NCI-H748 treated with DMSO at 0.1 percent for 48 hours (cell line): ENCODE measurements at regions not wholly inside any gene's neighbourhood (a gene's known extent, or its start where the extent isn't known, plus 50 kb on each side); places are given as distances from the start of the nearest gene placed in this dataset.
"Not testable (repeated sequence)": the region's sequence is repeated elsewhere in the genome, so short reads cannot be mapped to it uniquely, and the experiment has no call there.

Source experiments
- DNase-seq: peaks from one replicate; lab custom pipeline; 2025; lab: John Stamatoyannopoulos, UW

DNA sequence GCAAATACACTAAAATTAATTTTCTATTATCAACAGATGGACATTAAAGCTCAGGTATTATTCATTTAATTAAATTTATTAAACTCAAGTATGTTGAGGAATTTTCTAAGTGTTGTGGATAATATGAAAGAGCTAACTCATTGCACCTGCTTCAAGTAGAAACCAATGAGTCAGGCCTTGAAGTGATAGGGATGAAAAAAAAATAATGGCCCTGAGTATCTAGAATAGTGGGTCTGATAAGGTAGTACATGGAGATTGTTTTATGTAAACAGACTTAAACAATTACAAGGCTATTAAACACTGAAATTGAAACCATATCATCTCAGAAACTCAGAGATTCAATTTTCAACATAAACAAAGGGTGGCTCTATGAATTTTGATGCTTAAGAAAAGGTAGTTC, 857.1 kb upstream of the GBE1 start:
- no peak for DNase-seq

DNA sequence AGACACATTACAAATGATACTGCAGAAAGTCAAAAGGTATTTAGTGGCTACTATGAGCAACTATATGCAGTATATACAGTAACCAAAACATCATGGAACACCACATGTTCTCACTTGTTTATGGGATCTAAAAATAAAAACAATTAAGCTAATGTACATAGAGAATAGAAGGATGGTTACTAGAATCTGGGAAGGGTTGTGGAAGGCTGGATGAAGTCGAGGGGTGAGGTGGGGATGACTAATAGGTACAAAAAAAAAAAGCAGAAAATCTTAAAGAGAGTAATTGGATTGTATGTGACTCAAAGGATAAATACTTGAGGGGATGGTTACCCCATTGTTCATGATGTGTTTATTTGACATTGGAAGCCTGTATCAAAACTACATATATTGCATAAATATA, 848.8 kb upstream of the GBE1 start:
- no peak for DNase-seq

DNA sequence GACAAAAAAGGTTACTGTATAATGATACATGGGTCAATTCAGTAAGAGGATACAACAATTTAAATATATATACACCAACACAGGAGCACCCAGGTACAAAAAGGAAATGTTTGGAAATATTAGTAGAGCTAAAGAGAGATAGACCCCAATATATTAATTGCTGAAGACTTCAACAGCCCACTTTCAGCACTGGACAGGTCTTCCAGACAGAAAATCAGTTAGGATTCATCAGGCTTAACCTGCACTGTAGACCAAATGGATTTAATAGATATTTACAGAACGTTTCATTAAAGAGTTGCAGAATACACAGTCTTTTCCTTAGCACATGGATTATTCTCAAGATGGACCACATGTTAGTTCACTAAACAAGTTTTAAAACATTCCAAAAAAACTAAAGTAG, 845.9 kb upstream of the GBE1 start:
- DNase-seq: no peak

DNA sequence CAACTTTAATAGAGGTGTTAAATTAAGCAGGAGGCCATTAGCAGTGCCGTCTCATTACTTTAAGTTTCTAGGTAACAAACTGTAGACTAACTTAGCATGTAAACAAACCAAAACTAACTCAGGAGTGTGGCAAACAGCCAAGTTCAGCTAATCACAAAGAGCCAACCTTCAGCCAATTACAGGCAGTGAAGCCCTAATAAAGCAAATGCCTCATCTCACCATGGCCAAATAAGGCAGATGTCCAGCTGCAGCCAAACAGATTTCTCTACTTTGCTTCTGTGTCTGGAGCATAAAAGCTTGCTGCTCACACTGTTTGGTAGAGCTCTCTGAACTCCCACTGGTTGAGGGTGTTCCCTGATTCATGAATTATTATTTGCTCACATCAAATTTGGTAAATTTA, 835.4 kb upstream of the GBE1 start:
- no peak for DNase-seq

DNA sequence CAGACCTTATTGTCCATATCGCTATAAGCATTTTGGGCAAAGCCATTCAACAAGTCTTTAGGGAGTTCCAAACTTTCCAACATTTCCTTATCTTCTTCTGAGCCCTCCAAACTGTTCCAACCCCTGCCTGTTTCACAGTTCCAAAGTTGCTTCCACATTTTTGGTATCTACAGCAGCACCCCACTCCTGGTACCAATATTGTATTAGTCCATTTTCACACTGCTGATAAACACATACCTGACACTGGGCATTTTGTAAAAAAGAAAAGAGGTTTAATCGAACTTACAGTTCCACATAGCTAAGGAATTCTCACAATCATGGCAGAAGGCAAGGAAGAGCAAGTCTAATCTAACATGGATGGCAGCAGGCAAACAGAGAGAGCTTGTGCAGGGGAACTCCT, 834.1 kb upstream of the GBE1 start:
- no peak for DNase-seq

DNA sequence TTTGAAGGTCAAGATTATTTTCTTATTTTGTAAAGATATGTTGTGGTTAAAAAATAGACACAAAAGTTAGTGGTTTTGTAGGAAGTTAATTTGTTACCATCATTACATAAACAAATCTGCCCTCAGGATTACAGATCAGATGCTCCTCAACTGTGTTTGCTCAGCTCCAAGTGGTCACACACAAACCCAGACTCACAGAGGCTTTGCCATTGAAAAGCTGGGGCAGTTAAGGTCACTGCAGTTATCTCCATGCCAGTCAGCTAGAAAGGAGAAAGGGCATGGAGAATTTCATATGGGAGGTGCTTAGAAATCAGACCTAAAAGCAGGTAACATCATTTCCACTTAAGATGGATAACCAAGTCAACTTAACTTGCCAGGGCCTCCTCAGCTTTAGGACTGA, 825.7 kb upstream of the GBE1 start:
- no peak for DNase-seq

DNA sequence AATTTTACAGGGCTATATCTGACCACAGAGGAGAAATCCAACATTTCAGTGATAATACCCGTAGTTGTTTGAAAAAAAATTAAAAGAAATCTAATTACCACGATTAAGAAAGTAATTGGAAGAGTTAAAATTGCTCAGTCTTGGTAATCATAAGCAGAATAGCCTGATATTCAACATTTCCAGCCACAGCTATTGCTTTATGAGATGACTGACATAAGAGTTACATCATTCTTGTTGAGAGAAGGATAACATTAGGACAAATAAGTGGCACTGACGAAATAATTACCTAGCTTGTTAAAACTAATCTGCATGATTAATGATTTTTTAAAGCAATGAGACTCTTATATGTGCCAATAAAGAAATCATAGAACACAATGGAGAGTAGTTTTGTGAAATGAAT, 825.0 kb upstream of the GBE1 start:
- no peak for DNase-seq

DNA sequence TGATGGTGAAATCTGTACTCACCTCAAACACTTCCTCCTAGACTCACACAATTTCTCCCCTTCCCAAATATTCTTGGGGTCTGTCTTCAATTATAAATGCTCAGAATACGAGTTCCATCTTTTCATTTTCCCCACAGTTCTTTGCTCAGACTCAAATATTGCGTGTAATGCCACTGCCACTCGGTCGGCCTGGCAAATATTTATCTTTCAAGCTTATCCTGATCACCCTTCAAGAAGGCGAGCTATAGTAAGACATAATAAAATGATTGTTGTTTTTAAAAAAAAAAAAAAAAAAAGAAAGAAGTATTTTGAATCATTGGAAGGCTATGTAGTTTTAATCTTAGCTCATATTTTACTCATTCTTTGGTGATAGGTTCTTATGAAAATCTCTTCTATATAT, 824.6 kb upstream of the GBE1 start:
- not testable (repeated sequence) for DNase-seq

DNA sequence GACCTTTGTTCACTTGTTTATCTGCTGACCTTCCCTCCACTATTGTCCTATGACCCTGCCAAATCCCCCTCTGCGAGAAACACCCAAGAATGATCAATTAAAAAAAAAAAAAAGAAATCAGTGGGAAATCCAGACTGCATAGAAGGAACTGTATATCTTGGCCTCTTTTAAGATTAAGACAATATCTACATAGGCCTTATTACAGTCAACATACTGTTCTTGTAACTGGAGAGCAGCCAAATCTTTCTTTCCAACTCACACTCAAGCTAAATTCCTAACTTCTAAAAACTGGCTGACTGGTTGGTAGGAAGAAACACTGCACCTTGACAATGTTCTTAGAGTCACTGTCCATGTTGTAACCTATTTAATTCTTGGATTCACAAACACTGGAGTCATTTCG, 824.1 kb upstream of the GBE1 start:
- not testable (repeated sequence) for DNase-seq

DNA sequence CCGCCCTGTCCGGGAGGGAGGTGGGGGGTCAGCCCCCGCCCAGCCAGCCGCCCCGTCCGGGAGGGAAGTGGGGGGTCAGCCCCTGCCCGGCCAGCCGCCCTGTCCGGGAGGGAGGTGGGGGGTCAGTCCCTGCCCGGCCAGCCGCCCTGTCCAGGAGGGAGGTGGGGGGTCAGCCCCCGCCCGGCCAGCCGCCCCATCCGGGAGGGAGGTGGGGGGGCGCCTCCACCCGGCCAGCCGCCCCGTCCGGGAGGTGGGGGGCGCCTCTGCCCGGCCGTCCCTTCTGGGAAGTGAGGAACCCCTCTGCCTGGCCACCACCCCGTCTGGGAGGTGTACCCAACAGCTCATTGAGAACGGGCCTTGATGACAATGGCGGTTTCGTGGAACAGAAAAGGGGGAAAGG, 823.4 kb upstream of the GBE1 start:
- DNase-seq: not testable (repeated sequence)

DNA sequence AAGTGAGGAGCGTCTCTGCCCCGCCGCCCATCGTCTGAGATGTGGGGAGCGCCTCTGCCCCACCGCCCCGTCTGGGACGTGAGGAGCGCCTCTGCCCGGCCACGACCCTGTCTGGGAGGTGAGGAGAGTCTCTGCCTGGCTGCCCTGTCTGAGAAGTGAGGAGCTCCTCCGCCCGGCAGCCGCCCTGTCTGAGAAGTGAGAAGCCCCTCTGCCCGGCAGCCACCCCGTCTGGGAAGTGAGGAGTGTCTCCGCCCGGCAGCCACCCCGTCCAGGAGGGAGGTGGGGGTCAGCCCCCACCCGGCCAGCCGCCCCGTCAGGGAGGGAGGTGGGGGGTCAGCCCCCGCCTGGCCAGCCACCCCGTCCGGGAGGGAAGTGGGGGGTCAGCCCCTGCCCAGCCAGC, 823.0 kb upstream of the GBE1 start:
- not testable (repeated sequence) for DNase-seq

DNA sequence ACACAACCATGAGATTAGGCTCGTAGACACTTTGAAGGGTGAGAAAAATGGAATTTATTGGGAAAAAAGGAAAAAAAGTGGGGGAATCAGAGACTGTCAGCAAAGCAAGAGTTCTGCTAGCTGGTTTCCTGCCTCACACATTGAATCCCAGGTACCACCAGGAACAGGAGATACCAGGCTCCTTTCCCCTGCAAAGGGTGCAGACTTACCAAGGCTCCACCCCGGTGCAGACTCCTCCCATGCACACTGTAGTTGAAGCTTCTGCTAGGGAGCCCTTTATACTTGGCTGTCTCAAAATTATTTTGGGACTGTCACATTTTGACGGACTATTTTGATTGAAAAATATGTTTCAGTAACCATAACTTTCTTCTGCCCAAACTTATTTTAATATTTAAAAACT, 819.9 kb upstream of the GBE1 start:
- no peak for DNase-seq

DNA sequence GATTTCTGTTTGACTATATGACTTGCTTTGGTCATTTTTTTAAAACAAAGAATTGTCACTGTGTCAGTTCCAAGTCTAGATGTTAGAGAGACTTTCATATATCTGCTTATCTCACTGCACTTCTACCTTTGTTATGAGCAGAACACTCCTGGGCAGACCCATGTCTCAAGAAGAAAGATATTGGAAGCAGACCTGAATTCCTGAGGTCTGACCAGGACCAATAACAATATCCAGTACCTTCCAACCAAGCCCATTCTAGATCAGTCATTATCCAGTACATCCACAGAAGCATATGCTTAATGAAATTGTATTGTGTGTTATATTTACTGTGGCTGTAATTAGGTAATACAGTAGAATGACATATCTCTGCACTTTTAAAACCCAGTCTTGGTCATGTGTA, 811.3 kb upstream of the GBE1 start:
- DNase-seq: no peak

DNA sequence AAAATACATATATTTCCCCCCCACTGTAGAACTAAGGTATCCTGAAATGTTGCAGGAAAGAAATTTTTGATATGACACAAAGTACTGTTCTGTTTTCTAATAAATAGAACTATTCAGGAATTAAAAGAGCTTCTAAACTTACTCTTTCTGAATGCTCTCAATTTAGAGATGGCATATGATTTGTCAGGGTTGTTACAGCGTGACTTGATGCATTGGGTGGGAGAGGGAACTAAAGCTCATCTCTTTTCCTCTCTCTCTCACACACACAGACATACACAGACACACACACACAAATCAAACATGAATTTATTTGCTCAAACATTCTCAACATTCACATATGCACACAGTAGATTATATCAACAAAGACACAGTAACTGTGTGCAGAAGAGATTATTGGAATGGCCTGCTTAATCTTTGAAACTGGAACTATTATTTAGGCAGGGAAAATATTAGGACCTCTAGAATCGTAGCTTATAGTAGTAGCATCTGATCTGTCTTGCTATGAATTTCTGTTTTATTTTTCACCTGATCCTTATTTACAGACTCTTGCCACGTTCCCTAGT, 807.4 kb upstream of the GBE1 start:
- no peak for DNase-seq

DNA sequence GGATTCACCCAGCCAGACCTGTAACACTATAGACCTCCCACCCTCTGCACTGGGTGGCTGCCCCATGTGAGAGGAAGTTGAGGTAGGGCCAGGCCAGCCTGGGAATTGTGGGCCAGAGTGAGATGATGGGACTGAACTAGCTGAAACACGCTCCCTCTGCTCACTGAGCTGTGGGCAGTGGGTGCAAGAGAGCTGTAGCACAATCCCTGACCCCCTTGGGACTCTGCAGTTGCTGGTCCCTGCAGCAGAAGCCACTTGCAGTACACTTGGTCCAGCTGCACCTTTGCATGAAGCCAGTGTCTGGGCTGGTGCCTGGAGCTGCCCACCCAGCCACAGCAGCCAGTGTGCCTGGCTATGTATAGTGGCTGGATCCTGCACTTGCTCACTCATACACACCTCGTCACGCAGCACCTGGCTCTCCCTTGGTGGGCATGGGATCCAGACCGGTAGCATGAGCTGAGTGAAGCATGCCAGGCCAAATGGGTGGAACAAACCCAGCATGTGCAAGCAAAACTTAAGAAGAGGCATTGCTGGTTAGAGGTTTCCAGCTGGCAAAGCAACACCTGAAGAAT, 805.7 kb upstream of the GBE1 start:
- no peak for DNase-seq

DNA sequence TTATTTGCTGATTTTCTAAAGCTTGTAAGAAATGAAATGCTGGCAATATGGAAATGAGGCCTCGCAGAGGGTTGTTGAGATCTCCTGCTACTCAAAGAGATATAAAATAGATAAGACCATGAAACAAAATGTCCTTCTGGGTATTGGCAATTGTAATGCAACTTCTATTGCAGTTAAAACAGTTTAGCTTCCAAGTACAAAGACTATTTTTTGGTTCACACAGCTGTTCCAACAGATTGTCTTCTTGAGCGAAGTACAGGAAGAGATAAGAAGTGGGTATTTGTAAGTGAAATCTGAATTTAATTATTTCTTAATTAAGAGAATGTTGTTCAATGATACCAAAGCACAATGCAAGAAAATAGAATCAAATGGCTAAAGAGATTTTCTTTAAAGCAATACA, 801.5 kb upstream of the GBE1 start:
- no peak for DNase-seq

DNA sequence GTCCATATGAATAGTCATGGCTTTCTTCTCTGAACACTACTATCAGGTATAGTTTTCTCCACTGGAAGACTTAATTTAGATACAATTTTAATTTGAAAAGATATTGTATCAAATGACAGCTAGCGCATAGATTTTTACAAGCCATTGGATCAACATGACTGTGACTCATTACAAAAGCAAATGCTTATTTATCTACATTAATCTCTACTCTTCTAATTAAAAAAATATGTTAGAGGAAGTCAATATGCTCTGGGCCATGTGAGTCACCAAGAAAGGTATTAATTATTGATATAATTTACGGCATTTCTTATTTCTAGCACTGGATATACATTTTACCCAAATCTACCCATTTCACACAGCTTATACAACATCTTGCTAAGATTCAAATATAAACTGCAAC, 800.3 kb upstream of the GBE1 start:
- no peak for DNase-seq

DNA sequence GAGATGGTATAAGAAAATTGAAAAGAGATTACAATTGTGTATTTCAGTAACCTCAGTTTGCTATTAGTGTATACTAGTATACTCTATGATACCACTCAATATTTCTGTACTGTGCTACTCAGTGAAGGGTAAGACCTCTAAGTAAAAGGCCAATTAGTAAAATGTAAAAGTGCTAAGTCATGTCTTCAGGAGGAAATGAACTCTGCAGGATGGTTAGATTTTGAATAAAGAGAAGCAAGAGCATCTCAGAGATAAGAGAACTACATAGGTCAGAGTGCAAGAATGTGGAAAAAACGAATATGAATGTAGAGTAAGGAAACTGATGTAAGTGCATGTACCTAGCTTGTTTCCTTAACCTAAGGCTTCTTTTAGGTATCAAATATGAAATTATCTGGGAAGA, 796.6 kb upstream of the GBE1 start:
- DNase-seq: no peak

DNA sequence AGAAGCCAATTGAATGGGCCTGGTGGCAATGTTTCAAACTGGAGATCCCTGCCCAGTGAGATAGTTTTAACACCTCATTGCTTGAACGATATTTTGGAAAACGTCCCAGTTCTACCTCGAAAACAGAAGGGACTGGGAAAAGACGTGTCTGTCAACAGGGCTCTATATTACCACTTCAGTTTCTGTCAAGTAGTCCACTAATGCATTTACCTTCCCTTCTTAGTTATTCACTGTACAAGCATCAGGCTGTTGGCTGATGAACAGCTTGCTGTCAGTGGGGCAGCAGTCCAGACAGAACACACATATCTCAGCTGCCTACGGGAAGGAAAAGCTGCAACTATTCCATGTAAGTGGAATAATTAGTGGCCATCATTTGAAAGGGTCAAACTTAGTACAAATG, 794.7 kb upstream of the GBE1 start:
- DNase-seq: no peak

DNA sequence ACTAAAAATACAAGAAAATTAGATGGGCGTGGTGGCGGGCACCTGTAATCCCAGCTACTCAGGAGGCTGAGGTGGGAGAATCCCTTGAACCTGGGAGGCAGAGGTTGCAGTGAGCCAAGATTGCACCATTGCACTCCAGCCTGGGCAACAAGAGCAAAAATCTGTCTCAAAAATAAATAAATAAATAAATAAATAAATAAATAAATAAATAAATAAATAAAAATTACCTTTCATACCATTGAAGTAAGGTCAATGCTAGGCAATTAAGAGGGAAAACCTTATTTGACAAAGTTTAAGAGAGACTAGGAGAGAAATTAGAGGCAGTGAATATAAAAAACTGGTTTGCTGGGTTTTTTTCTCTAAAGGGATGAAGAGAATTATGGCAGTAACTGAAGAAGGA, 781.1 kb upstream of the GBE1 start:
- DNase-seq: not testable (repeated sequence)

DNA sequence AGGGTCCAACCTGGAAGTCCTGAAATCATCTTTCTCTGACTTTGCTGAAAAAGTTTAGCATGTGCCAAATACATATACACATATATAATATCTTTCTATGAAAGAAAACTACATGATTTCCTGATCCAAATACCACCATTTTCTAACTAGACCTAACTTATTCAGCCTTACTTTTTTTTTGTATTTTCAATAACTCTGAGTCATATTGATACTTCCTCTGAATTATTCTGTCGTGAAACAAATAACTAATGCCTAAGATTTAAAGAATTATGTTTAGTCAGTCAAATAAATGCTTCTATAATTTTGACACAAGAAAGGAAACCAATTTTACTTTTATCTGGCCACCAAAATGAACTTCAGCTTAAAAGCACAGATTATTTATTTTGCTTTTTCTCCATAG, 760.2 kb upstream of the GBE1 start:
- no peak for DNase-seq

DNA sequence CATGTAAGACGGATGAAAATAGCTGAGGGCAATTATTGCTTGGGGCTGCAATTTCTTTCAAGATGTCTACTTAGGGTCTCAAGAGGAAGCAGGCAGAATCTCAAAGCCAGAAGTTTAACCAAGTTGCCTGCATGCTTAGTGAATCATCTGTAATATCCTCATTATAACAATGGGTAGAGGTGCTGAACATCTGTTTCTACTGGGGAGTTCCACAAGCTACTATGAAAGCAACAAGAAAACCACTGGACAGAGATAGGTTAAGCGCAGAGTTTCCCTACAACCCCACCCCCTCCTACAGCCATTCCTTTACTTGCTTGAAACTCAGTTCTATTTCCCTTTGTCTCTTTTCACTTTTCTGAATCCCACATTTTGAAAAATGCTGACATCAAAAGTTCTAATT, 759.4 kb upstream of the GBE1 start:
- no peak for DNase-seq

DNA sequence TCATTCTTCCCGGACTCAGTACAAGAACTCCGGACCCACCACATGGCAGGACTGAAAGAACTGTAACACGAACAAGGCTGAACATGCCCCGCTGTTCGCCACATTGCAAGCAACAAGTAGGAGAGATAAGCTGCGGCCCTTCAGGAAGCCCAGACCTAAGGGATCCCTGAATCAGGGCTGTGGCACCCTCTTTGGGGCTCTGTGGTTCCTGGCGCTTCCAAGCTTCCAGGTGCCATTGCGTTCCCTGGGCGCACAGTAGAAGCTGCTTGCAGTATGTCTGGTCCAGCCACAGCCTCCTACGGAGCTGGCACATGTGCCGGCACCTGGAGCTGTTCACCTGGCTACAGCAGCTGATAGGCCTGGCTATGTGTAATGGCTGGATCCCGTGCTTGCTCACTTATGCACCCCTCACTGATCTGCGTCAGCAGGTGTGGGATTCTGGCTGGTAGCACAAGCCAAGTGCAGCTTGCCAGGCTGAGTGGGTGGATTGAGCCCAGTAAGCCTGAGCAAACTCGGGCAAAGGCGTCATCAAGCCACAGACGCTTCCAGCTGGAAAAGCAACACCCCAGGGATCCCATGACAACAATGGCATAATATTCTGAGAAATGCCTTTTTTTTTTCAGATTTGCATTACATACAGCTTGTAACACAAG, 748.6 kb upstream of the GBE1 start:
- DNase-seq: no peak
